Natural killer cell (primary cell): ENCODE measurements at regions not wholly inside any gene's neighbourhood (a gene's known extent, or its start where the extent isn't known, plus 50 kb on each side); places are given as distances from the start of the nearest gene placed in this dataset.

ENCODE experiments used
- ATAC-seq, 3 donors: fragments of 150-1000 bp in 2 of 3; fragments of 200-7000 bp in 1 of 3; cut with Tn5 transposase; 1 replicate in 1 of 3; 2 replicates in 2 of 3; pipeline ENCODE4 v1.10.0; 2021; ENCODE audit warnings: mild to moderate bottlenecking in 2 of 3, moderate library complexity in 2 of 3
- DNase-seq, 2 donors: peaks; one replicate each; pipeline versions ENCODE4 v3.0.0 to v3.0.0-alpha.2; 2013 to 2021; ENCODE audit warnings: mixed read lengths in 1 of 2
- H3K27ac ChIP-seq: one replicate; pipeline ENCODE4 v1.5.1; 2013; ENCODE audit warnings: mild to moderate bottlenecking, low read length
- H3K27me3 ChIP-seq: one replicate; pipeline ENCODE4 v1.6.1; 2013; ENCODE audit warnings: low read length; ENCODE audit not compliant: control insufficient read depth, insufficient read depth
- H3K36me3 ChIP-seq: one replicate; pipeline ENCODE4 v1.6.1; 2013; ENCODE audit warnings: low read length; ENCODE audit not compliant: control insufficient read depth, insufficient read depth
- H3K4me1 ChIP-seq: one replicate; pipeline ENCODE4 v1.6.1; 2013; ENCODE audit warnings: low read length; ENCODE audit not compliant: control insufficient read depth, insufficient read depth
- H3K4me3 ChIP-seq: one replicate; pipeline ENCODE4 v1.5.1; 2013; ENCODE audit warnings: low read length
- H3K9me3 ChIP-seq: one replicate; pipeline ENCODE4 v1.6.1; 2013; ENCODE audit warnings: low read length; ENCODE audit not compliant: control insufficient read depth, insufficient read depth
- H3K27ac Mint-ChIP-seq, 2 donors: one replicate each; pipeline ENCODE4 v1.8.0; 2022; ENCODE audit warnings: mild to moderate bottlenecking in 2 of 2, mixed read lengths in 2 of 2, moderate library complexity in 1 of 2
- H3K27me3 Mint-ChIP-seq, 2 donors: one replicate each; pipeline ENCODE4 v1.8.0; 2022; ENCODE audit warnings: low read depth in 2 of 2, mixed read lengths in 2 of 2
- H3K36me3 Mint-ChIP-seq: one replicate; pipeline ENCODE4 v1.8.0; 2022; ENCODE audit warnings: mixed read lengths
- H3K4me1 Mint-ChIP-seq, 2 donors: one replicate each; pipeline ENCODE4 v1.8.0; 2022; ENCODE audit warnings: mixed read lengths in 2 of 2
- H3K4me3 Mint-ChIP-seq: one replicate; pipeline ENCODE4 v1.8.0; 2022; ENCODE audit warnings: mild to moderate bottlenecking, moderate library complexity, mixed read lengths
- H3K9me3 Mint-ChIP-seq, 2 donors: one replicate each; pipeline ENCODE4 v1.8.0; 2022; ENCODE audit warnings: mixed read lengths in 2 of 2
- CTCF ChIP-seq: fragments of 200-600 bp; IDR thresholded peaks from one replicate; pipeline ENCODE4 v1.8.0; 2022; ENCODE audit warnings: antibody characterized with exemption
- WGBS: methylation state at CpG from one replicate; pipeline ENCODE4 v1.1.7; 2013; ENCODE audit warnings: missing lambda C conversion rate; ENCODE audit not compliant: insufficient coverage; 5-methylcytosine and 5-hydroxymethylcytosine counted together
- intact Hi-C: fragments of 100-400 bp; cut with micrococcal nuclease; formaldehyde crosslinking; loops from one replicate; pipeline ENCODE4 v1.14.2; 2022

- no CpG with 5 or more reads among the region's 1 CpG for WGBS
- TF ChIP-seq CTCF = no peak
- no peaks in the 10 kb centered on the region for H3K27me3 Mint-ChIP-seq
- Histone ChIP-seq H3K9me3 (peaks cover 3% of the 10 kb centered on the region), H3K4me3 (no peak overlapping the region), H3K4me1 (no peaks in the 10 kb centered on the region), H3K36me3 (no peaks in the 10 kb centered on the region), H3K27me3 (no peaks in the 10 kb centered on the region), H3K27ac (no peak overlapping the region)
- no peaks in the 10 kb centered on the region for H3K36me3 Mint-ChIP-seq
- ATAC-seq (no peak), DNase-seq (no peak)
- peaks cover 8 to 11% of the 10 kb centered on the region in 2 donors for H3K9me3 Mint-ChIP-seq
- intact Hi-C loops = no loop called here
- H3K27ac Mint-ChIP-seq = no peak overlapping the region
- H3K4me3 Mint-ChIP-seq = no peak overlapping the region
- no peaks in the 10 kb centered on the region for H3K4me1 Mint-ChIP-seq
Observed at GRCh38 chr4:43564107-43564506, 671.6 kb downstream of the GRXCR1 start.

DNA sequence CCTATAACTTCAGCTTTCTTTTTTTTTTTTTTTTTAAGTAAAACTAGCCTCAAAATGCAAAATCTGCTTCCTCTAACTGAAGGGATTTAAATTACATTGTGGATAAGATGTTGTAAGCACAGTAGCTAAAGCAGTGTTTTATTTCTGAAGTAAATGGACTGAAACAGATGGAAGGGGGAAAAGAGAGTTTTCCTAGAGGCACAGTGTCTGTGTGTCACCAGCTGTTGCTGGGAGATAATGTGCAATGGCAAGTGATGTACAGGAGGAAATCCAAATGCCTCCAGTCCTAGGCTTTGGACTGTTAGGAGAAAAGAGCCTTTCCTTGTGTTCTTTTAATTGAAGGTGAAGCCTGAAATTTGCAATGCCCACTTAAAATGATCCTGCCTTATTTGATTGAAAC lies 672.1 kb downstream of the GRXCR1 start:
- ATAC-seq (no peak), DNase-seq (no peak)
- no peaks in the 10 kb centered on the region for H3K4me1 Mint-ChIP-seq
- peaks cover 8 to 11% of the 10 kb centered on the region in 2 donors for H3K9me3 Mint-ChIP-seq
- H3K27me3 Mint-ChIP-seq = no peaks in the 10 kb centered on the region
- no peak overlapping the region for H3K27ac Mint-ChIP-seq
- Histone ChIP-seq H3K9me3 (peaks cover 3% of the 10 kb centered on the region), H3K27ac (no peak overlapping the region), H3K4me1 (no peaks in the 10 kb centered on the region), H3K36me3 (no peaks in the 10 kb centered on the region), H3K4me3 (no peak overlapping the region), H3K27me3 (no peaks in the 10 kb centered on the region)
- TF ChIP-seq CTCF = no peak
- H3K36me3 Mint-ChIP-seq = no peaks in the 10 kb centered on the region
- no peak overlapping the region for H3K4me3 Mint-ChIP-seq
- intact Hi-C loops = no loop called here

DNA sequence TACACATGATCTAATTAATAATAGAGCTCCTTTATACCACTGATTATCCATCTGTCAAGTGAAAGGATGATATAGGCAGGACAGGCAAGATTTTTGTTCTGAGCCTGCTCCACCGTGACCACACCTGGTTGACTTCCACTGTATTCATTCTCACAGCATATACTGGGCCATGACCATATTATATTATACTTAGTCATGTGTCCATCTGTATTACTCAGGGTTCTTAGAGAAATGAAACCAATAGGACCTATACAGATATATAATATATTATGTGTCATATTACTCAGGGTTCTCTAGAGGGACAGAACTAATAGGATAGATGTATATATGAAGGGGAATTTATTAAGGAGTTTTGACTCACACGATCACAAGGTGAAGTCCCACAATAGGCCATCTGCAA lies 675.1 kb downstream of the GRXCR1 start:
- TF ChIP-seq CTCF = no peak
- H3K27me3 ChIP-seq = no peaks in the 10 kb centered on the region
- ATAC-seq = no peak
- H3K36me3 ChIP-seq = no peaks in the 10 kb centered on the region
- Mint-ChIP-seq H3K4me1 (no peaks in the 10 kb centered on the region), H3K36me3 (no peaks in the 10 kb centered on the region), H3K4me3 (no peak overlapping the region), H3K9me3 (peaks cover 6 to 8% of the 10 kb centered on the region in 2 donors), H3K27me3 (no peaks in the 10 kb centered on the region), H3K27ac (no peak overlapping the region)
- H3K27ac ChIP-seq = no peak overlapping the region
- no peak for DNase-seq
- 95% methylated on average over 2 of the region's 2 CpGs for WGBS
- intact Hi-C loops = no loop called here
- no peaks in the 10 kb centered on the region for H3K9me3 ChIP-seq
- H3K4me3 ChIP-seq = no peak overlapping the region
- H3K4me1 ChIP-seq = no peaks in the 10 kb centered on the region

DNA sequence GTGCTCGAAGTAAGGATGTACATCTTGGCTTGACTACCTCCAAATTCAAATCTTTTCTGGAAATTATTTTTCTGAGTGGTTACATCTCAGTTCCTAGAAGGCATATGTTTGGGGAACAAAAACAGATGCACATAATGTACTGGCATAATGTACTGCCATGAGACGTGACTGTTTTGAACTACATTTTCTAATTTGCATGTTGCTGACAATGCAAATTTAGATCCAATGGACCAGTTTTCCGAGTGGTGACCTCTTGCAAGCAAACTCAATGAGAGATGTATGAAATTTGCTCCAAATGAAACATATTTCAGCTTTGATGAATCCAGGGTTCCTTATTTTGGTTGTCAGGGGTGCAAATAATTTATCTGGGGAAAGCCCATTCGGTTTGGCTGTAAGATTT lies 694.3 kb downstream of the GRXCR1 start:
- no peaks in the 10 kb centered on the region for H3K4me1 Mint-ChIP-seq
- ATAC-seq = no peak
- no peak overlapping the region for H3K4me3 ChIP-seq
- no peak overlapping the region for H3K27ac ChIP-seq
- DNase-seq = no peak
- H3K9me3 ChIP-seq = no peaks in the 10 kb centered on the region
- no peaks in the 10 kb centered on the region for H3K27me3 Mint-ChIP-seq
- no peak overlapping the region for H3K27ac Mint-ChIP-seq
- H3K9me3 Mint-ChIP-seq = peaks cover 11 to 22% of the 10 kb centered on the region in 2 donors
- TF ChIP-seq CTCF = no peak
- no peaks in the 10 kb centered on the region for H3K36me3 Mint-ChIP-seq
- H3K27me3 ChIP-seq = no peaks in the 10 kb centered on the region
- intact Hi-C loops = no loop called here
- no peaks in the 10 kb centered on the region for H3K36me3 ChIP-seq
- H3K4me3 Mint-ChIP-seq = no peak overlapping the region
- WGBS = 73% methylated on average over 4 of the region's 4 CpGs
- no peaks in the 10 kb centered on the region for H3K4me1 ChIP-seq
